Uterus (tissue), 2 donors: ENCODE measurements at regions not wholly inside any gene's neighbourhood (a gene's known extent, or its start where the extent isn't known, plus 50 kb on each side); places are given as distances from the start of the nearest gene placed in this dataset.

ENCODE experiments used
- POLR2A ChIP-seq, 2 donors: fragments of 450-650 bp; IDR thresholded peaks; one replicate each; pipeline ENCODE4 v1.6.1; 2016; ENCODE audit warnings: antibody characterized with exemption in 2 of 2, mild to moderate bottlenecking in 1 of 2, moderate library complexity in 1 of 2
- TF ChIP-seq, protein P1 (sequence below), 4 experiments: fragments of 200-600 bp in 2 of 4; fragments of 450-650 bp in 2 of 4; sonication (generic) in 2 of 4; IDR thresholded peaks; one replicate each; pipeline ENCODE4 v1.5.1; 2016 to 2019; ENCODE audit warnings: antibody characterized with exemption in 4 of 4, mild to moderate bottlenecking in 2 of 4, moderate library complexity in 1 of 4

DNA sequence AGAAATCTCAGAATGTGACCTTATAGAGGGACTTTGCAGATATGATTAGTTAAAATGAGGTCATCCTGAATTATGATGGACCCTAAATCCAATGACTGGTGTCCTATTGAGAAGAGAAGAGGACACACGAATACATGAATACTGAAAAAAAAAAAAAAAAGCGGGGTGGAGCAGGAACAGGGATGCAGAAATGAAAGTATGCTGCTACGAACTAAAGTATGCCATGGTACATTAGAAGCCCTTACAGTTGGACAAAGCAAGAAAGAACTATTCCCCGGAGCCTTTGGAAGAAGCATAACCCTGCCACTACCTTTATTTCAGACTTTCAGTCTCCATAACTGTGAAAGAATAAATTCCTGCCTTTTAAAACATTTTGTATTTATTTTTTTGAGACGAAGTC is 557.9 kb upstream of the NCAM2 start:
- TF ChIP-seq, protein P1, sequence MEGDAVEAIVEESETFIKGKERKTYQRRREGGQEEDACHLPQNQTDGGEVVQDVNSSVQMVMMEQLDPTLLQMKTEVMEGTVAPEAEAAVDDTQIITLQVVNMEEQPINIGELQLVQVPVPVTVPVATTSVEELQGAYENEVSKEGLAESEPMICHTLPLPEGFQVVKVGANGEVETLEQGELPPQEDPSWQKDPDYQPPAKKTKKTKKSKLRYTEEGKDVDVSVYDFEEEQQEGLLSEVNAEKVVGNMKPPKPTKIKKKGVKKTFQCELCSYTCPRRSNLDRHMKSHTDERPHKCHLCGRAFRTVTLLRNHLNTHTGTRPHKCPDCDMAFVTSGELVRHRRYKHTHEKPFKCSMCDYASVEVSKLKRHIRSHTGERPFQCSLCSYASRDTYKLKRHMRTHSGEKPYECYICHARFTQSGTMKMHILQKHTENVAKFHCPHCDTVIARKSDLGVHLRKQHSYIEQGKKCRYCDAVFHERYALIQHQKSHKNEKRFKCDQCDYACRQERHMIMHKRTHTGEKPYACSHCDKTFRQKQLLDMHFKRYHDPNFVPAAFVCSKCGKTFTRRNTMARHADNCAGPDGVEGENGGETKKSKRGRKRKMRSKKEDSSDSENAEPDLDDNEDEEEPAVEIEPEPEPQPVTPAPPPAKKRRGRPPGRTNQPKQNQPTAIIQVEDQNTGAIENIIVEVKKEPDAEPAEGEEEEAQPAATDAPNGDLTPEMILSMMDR (IDR thresholded peaks at IDR 0.05), result no peak
- no peak for TF ChIP-seq POLR2A (IDR thresholded peaks at IDR 0.05)
